C4-2B (cell line): ENCODE measurements at regions not wholly inside any gene's neighbourhood (a gene's known extent, or its start where the extent isn't known, plus 50 kb on each side); places are given as distances from the start of the nearest gene placed in this dataset.

Experiments used
- ZFX ChIP-seq: fragments of 450-650 bp; IDR thresholded peaks from 2 replicates; pipeline ENCODE4 v1.6.1; 2017
- TF ChIP-seq, protein P1 (sequence below): fragments of 450-650 bp; conservative IDR thresholded peaks from 2 replicates; pipeline ENCODE4 v1.5.1; 2017; ENCODE audit warnings: mild to moderate bottlenecking

DNA sequence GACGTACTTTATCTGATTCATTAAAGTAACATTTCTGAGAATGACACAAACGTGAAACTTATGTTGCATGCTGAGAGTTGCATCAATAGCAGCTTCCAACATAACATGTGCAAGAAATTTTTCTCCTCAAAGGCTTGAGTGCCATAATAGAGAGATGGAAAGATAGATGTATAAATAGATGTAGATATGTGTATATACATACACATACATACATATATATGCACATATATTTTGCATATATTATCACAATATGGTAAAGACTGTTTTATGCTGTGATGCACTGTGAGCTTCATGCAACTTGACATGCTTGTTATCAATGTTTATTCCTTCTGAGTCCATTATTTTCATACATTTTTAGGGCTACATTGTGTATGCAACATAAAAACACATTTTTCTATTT, 270.6 kb upstream of the GALNTL6 start:
- TF ChIP-seq, protein P1, sequence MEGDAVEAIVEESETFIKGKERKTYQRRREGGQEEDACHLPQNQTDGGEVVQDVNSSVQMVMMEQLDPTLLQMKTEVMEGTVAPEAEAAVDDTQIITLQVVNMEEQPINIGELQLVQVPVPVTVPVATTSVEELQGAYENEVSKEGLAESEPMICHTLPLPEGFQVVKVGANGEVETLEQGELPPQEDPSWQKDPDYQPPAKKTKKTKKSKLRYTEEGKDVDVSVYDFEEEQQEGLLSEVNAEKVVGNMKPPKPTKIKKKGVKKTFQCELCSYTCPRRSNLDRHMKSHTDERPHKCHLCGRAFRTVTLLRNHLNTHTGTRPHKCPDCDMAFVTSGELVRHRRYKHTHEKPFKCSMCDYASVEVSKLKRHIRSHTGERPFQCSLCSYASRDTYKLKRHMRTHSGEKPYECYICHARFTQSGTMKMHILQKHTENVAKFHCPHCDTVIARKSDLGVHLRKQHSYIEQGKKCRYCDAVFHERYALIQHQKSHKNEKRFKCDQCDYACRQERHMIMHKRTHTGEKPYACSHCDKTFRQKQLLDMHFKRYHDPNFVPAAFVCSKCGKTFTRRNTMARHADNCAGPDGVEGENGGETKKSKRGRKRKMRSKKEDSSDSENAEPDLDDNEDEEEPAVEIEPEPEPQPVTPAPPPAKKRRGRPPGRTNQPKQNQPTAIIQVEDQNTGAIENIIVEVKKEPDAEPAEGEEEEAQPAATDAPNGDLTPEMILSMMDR, result no peak
- TF ChIP-seq ZFX, result no peak
